DMS53 (cell line): ENCODE measurements at regions not wholly inside any gene's neighbourhood (a gene's known extent, or its start where the extent isn't known, plus 50 kb on each side); places are given as distances from the start of the nearest gene placed in this dataset.
"Not testable (repeated sequence)": the region's sequence is repeated elsewhere in the genome, so short reads cannot be mapped to it uniquely, and the experiment has no call there.

ENCODE experiments used
- DNase-seq: peaks from one replicate; lab custom pipeline; 2025; lab: John Stamatoyannopoulos, UW

DNA sequence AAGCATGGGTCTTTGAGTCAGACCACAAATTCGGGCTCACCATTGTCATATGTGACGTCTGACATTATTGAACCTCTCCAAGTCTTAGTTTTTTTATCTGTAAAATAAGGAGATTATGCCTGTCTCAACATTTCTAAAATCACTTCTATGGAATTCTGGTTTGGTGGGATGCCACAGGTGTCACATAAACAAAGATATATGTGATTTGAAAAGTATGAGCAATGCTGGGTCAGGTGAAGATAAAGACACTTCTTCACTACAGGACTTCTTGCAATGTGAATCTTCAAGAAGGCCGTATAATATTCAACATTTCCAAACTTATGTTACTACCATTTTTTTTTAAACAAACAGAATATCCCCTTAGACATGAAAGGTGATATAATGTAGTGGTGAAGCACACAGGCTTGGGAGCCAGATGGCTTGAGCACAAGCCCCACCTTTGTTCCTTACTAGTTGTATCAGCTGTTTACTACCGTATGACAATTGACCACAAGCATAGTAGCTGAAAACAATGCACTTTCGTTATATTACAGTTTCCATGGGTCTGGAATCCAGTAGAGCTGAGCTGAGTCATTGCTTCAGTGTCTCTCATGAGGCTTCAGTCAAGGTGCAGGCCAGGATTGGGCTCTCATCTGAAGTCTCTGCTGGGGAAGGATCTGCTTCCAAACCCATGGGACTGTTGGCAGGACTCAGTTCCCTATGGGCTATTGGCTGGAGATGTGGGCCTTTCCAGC lies 87.7 kb downstream of the UTP18 start:
- DNase-seq: peak; percentile 13

DNA sequence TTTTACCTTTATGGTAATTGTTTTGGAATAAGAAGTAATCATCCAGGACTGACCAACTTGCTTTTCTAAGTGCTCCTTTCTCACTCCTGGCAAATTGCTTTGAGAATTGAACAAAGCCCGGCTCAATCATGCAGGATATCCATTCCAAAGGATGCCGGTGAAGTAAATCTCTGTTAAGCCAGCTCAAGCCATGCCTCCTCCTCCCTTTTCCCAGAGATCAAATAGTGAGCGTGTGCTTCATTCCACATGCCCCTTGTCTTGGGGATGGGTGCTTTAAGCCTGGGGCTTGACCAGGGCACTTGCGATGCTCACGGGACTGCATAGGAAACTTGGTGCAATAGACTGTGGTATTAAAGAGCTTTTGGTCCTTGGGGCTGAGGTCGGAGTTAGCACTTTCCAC lies 90.7 kb downstream of the UTP18 start:
- no peak for DNase-seq

DNA sequence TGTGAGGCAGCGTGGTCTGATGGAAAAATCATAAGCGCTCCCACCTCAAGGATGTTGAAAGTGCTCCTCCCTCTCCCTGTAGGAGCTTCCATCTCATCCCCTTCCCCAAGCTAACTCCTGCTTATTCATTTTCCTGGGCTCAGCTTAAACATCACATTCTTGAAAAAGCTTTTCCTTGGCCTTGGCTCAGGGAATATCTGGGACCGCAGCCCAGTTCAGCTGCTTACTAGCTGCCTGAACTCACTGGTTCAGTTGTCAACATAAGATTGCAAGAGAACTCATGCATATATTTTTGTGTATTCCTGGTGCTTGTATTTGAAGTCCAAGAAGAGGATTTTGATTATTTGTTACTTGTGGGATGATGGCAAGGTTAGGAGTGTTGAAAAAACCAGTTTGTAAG lies 91.5 kb downstream of the UTP18 start:
- DNase-seq: no peak

DNA sequence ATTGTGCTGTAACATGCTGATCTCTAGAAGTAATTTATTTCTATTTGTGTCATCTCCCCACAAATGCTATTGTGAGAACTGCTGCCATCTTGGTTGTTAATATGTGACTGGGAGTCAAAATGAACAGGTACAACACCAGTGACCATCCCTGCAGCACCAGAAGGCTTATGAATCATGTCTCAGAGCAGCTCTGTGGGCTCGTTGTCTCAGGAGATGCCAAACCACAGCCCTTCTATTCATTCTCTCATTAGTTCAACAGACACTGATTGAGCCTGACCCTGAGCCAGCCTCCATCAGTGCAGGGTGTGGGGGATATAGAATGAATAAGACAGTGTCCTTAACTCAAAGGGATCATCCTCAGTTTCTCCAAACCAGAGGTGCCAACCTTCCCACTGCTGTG lies 92.5 kb downstream of the UTP18 start:
- no peak for DNase-seq

DNA sequence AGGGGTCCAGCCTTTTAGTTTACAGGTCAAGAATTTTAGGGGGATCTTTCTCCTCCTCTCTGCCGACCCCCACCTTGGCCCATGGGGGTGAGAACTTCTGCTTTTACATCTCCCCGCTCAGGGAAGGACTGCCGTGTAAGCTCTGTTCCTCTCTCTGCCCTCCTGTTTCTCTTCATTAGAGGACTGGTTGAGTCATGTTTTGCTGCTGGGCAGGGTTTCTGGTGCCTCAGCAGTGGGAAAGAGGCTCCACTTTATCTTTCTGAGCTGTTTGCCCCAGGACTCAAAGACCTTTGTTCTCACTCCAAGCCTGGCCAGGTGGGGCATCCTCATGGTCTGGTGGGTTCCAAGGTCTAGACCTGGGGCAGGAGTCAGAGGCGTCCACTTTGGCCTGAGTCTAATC lies 93.0 kb downstream of the UTP18 start:
- no peak for DNase-seq

DNA sequence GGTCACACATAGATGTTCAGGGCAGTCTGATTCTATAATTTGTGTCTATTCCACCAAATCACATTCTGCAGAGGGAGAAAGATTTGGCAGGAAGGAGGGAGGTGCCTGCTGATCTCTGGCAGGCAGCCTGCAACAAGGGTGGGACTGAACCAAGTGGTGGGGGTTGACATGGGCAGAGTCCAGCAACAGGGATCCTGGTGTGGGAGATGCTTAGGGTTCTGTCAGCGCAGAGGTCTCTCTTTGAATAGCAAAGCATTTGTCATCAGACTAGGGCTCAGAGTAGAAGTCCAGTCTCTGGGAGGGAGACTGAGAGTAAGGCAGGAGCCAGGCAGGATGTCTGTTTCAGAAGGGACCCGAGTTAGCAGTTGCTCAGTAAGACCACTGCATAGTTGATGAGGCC lies 94.6 kb downstream of the UTP18 start:
- DNase-seq: no peak

DNA sequence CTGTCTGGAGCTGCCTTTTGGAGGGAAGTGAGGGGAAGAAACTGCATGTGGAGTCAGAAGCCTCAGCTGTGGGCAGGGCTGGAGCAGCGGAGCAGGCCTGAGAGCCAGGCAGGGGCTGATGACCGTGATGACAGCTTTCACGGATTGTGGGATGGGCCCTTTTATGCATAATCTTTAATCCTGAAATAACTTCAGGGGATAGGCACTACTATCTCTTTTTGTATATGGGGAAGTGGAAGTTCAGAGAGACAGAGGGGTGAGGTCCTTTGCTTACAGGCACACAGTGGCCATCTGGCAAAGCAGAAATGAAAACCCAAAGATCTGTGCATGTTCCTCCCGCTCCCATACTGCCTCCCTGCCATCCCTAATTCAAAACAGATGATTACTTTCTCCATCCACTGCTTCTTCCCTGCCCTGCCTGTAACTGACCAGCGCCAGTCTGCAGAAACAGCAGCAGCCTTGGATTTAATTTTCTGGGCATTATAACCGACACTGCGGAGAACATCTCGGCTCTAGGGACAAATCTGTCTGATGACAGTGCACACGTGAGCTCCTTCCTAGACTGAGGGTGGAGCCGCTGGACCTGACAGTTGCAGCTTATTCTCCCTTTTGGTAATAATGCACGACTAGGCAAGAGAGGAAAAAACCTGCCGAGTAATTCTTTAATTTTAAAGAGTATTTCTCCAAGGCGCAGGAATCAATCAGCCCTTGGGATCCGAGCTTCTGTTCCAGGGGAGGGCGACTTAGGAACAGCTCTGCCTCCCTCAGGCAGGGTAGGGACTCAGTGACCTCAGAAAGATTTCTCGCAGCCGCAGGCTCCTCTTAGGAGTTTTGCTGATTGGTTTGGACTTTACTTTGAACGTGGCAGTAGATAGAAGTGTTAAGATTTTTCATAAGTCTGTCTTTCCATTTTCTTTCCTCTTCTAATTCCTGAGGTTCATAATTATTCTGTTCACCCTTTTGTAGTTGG lies 95.4 kb downstream of the UTP18 start:
- DNase-seq: no peak

DNA sequence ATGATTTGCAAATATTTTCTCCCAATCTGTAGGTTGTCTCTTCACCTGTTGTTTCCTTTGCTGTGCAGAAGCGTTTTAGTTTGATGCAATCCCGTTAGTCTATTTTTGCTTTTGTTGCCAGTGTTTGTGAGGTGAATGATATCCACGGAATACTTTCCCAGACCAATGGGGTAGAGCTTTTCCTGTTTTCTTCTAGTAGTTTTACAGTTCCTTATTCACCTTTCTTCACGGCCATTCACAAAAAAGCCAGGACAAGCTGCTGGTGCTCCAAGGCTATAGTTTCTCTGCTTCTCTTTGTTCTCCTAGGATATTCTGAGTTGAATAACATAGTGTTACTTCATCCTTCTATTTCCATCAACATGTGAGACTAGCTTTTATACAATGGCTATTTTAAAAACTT lies 98.7 kb downstream of the UTP18 start:
- DNase-seq: no peak

DNA sequence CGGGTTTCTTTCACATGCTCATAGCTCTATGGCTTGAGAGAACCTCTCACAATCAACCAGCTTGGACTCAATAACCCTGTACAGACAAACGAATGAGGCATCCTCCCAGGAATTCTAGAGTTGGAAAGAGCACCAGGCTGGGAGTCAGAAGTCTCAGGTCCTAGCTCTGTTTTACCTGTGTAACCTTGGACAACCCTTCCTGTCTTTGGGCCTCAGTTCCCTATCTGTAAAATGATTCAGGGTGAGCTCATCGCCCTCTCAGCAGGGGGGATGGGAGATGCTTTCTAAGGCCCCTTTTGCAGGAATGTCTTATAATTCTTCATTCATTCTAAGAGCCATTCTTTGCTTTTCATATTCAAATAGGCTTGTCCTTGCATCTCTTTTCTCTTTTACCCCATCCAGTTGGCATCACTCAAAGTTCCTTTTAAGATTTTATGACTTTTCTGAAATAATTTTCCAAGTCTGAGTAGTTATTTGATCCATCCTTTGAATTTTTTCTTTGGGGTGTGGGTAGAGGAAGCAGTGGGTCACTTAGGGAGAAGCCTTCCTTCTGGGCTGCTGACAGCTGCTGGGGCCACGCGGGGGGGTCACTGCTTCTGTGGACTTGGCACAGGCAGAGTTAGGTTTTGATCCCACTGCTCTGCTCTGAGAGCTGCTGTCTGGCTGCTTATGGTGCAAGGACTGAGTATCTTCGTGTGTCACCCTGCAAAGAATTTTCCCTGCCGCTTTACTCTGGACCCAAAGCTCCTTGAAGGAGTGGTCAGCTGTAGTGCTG lies 102.7 kb downstream of the UTP18 start:
- no peak for DNase-seq

DNA sequence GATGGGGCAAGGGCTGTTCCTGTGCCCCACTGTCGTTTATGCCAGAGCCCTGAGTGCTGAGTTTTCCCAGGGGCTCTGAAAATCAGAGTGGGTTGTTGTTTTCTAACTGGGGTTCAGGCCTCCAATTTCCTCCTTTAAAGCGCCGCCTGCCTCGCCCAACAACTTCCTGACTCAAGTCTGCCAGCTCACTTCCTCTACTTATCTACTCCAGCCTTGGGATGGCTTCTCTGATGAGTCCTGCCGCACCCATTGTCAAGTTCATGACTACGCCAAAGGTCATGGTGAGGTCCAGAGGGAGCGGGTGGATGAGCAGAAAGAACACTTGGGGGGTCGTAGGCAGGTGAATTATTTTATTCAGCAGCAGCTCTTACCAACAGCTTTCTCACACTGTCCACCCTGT lies 104.7 kb downstream of the UTP18 start:
- no peak for DNase-seq

DNA sequence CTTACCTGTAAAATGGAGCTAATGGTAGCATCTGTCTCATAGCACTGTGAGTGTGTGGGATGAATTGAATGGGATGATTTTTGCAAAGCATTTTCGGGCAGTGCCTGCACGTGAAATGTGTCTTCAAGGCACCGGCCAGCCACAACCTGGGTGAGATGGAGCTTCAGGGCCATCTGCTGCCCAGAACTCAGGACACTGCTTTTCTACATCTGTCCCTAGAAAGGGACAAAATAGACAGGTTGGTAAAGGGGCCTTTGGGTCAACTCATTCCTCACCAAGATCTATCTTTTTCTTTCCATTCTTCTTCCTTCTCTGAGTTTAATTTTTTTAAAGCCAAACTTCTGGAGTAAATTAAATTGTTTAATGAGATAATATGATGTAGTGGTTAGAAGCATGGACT lies 106.5 kb downstream of the UTP18 start:
- no peak for DNase-seq

DNA sequence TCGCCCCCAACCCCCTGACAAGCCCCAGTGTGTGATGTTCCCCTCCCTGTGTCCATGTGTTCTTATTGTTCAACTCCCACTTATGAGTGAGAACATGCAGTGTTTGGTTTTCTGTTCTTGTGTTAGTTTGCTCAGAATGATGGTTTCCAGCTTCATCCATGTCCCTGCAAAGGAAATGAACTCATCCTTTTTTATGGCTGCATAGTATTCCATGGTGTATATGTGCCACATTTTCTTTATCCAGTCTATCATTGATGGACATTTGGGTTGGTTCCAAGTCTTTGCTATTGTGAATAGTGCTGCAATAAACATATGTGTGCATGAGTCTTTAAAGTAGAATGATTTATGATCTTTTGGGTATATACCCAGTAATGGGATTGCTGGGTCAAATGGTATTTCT lies 107.5 kb downstream of the UTP18 start:
- DNase-seq: not testable (repeated sequence)

DNA sequence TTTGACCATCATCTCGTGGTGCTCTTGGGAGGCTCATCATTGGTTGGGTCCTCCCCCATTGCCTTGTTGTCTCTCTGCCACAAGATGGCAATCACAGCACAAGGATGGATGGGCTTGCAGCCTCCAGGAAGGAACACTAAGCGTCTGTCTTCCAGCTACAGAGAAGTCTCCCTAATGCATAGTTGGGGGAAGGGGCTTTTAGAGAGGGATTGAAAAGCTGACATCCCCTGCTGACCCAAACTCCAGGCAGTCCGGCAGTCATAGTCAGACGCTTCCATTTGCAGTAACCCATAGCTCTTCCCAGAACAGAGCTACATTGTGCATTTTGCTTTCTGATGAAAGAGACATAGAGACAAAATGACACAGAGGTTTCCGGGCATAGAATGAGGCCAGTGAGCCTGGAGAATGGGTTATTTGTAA lies 111.4 kb downstream of the UTP18 start:
- DNase-seq: peak; percentile 86

DNA sequence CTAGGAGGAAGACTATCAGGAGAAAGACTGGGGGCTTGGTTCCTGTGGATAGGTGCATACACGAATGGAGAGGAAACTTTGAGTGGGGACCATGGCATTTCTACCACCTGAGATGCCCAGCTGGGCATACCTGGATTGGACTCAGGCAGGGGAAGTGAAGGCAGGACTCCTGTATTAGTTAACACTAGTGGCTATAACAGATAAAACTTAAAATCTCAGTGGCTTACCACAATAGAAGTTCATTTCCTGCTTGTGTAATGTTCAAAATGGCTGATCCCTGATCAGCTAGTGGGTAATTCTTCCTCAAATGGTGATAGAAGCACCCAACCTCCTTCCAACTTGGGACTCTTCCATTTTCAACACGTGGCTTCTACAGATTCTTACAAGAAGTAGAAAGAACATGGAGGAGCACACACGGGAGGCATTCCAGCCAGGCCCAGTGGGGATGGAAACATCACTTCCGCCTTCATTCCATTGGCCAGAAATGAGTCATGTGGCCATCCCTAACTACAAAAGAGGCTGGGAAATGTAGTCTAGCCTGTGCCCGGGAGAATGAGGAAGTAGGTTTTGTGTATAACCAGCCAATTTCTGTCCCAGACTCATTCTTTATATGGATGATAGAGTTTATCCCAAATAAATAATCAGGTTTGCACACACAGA lies 112.1 kb downstream of the UTP18 start:
- peak; percentile 71 for DNase-seq

DNA sequence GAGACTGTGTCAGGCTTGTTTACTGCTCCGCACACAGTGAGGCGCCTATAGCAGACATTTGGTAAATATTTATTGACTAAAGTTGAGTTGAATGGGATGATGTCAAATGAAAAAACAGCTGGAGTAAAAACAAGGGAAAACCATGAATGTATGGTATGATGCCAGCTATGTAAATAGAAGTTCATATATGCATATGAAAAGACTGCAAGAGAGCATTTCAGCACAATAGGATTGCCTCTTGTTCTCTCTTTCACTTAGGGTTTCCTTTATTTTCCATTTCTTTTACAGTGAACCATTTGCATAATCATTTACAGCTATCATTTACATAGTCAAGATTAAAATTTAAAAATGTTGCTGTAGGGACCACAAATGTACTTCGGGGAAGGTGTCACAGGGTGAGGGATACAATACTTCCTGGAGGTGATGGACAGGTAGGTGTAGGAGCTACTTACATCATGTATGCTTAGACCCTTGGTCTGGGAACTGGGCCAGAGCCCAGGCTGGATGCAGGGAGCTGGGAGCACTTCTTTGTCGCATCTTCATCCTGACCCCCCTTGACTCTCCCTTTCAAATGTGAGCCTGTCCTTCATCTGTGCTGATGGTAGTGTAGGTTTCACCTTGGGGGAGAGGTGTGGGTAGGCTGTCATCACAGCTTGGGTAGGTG lies 113.3 kb downstream of the UTP18 start:
- no peak for DNase-seq

DNA sequence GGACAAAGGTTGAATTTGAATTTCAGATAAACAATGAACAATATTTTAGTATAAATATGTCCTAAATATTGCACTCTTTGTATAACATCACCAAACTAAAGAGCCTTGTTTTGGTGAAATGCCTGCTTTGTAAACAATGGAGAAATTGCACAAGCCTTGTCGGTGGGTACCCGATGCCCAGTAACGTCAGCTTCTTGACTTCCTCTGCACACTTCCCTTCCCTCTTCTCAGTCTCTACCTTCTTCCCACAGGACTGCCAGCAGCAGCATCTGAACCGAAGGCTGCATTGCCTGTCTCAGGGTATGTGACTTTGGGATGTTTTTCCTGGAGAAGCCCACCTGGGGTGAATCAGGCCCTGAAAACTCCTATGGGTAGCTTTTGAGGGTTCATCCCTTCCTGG lies 113.9 kb downstream of the UTP18 start:
- DNase-seq: no peak

DNA sequence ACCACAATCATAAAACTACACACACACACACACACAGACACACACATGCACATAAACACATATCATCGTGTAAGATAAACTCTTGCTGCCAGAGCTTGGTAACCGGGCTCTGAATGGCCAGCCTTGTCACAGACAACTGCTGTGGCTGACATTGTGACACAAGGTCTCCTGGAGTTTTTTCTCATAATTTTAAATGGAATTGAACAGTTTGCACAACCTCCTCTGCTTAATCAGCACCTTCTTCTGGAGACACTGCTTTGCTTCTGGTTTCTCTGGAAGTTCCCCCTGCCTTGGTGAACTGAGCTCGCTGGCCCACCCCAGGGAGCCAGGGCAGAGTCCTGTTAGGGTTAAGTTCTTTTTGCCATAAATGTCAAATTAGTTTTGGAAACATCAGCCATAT lies 115.4 kb downstream of the UTP18 start:
- no peak for DNase-seq

DNA sequence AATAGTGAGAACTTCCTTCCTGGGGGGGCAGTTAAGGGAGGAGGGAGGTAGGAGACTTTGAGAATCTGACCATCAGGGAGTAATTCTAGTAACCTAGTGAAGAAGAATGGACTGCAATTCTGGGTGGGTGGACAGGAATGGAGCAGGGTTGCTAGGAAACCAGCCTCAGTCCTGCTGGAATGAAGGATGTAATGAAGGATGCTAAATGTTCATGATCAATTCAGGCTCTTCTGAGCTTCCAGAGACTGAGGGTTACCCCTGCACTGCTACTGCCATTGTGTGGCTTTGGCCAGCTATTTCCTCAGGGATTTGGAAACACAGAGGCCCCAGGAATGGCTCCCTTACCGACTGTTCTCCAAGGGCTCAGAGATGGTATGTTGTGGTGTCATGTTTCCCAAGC lies 116.4 kb downstream of the UTP18 start:
- no peak for DNase-seq

DNA sequence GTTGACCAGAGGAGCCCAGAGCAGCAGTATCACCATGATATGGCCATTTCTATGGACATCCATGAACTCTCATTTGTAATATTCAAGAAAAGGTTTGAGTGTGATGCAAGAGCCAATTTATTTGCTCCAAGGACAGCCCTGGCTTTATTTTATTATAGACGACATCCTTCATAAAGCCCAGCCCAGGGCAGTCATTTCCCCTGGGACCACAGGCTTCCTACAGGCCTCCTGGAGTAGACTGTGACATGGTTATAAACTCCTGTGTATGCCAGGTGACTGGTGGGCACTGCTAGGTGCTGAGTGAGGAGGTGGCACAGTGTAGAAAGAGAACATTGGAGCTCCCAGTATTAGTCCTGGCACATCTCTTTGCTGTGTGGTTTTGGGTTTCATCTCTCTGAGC lies 120.9 kb downstream of the UTP18 start:
- DNase-seq: no peak

DNA sequence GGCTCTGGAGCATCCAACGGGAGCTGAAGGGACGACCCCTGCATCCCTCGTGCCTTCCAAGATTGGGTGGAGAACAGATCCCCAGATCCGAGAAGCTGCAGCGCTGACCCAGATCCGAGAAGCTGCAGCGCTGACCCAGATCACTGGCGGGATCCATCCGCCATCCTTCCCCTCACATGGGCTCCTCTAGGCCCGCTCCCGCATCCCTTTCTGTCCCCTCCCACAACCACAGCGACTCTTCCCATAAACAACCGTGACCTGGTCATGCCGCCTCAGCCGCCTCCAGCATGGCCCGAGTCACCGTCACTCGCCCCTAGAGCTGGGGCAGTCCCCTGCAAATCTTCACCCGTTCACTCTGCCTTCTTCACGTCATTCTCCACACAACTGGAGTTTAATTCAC lies 124.9 kb downstream of the UTP18 start:
- DNase-seq: no peak

DNA sequence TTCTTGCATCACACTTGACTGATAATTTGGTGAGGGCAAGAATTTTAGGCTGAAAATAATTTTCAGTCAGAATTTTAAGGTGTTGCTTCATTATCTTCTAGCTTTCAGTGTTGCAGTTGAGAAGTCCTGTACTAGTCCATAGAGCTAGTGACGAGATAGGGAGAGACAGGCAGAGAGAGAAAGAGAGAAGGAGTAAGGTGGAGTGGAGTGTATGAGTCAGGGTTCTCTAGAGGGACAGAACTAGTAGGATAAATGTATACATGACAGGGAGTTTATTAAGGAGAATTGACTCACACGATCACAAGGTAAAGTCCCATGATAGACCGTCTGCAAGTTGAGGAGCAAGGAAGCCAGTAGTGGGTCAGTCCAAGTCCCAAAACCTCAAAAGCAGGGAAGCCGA lies 127.2 kb downstream of the UTP18 start:
- no peak for DNase-seq

DNA sequence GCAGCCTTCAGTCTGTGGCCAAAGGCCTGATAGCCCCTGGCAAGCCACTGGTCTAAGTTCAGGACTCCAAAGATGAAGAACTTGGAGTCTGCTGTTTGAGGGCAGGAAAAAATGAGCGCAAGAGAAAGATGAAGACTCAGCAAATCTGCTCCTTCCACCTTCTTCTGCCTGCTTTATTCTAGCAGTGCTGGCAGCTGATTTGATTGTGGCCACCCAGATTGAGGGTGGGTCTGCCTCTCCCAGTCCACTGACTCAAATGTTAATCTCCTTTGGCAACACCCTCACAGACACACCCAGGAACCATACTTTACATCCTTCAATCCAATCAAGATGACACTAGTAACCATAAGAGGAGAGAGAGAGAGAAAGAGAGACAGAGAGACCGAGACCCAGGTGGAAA lies 127.6 kb downstream of the UTP18 start:
- no peak for DNase-seq
